GM12874 (cell line): ENCODE measurements at regions not wholly inside any gene's neighbourhood (a gene's known extent, or its start where the extent isn't known, plus 50 kb on each side); places are given as distances from the start of the nearest gene placed in this dataset.

Experiments
- TF ChIP-seq, protein P1 (sequence below): IDR thresholded peaks from 2 replicates; pipeline ENCODE4 v1.5.1; 2011; ENCODE audit warnings: low read depth, mild to moderate bottlenecking, control low read depth, low read length, moderate library complexity; ENCODE audit not compliant: insufficient read depth

DNA sequence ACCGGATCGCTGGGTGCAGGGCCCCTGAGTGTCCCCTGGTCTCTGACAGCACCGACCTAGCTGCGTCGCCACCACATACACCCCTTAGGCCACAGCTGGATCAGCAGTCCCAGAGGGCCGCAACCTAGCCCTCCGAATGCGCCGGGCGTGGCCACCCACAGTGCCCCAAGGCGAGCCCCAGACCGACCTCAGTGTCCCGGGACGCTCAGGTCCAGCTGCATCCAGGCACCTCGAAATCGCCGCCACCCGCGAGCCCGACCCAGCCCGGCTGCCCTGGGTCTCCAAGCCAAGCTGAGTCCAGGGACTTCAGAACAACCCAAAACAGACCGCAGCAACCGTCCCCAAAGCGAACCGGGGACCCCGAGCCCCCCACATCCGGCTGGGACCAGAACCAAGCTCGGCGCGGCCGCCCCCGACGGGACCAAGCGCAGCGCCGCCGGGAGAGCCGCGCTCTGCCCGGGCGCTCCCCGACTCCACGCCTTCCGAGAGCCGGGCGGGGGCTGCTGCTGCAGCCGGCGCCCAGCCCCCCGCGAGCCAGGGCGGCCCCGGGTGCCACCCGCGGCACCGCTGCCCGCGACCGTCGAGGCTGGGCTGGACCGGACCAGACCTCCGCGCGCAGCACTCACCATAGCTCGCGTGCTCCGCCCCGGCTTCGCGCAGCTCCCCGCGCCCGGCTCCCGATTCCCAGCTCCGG lies 54.6 kb upstream of the ECE1 start:
- TF ChIP-seq, protein P1, sequence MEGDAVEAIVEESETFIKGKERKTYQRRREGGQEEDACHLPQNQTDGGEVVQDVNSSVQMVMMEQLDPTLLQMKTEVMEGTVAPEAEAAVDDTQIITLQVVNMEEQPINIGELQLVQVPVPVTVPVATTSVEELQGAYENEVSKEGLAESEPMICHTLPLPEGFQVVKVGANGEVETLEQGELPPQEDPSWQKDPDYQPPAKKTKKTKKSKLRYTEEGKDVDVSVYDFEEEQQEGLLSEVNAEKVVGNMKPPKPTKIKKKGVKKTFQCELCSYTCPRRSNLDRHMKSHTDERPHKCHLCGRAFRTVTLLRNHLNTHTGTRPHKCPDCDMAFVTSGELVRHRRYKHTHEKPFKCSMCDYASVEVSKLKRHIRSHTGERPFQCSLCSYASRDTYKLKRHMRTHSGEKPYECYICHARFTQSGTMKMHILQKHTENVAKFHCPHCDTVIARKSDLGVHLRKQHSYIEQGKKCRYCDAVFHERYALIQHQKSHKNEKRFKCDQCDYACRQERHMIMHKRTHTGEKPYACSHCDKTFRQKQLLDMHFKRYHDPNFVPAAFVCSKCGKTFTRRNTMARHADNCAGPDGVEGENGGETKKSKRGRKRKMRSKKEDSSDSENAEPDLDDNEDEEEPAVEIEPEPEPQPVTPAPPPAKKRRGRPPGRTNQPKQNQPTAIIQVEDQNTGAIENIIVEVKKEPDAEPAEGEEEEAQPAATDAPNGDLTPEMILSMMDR = no peak

DNA sequence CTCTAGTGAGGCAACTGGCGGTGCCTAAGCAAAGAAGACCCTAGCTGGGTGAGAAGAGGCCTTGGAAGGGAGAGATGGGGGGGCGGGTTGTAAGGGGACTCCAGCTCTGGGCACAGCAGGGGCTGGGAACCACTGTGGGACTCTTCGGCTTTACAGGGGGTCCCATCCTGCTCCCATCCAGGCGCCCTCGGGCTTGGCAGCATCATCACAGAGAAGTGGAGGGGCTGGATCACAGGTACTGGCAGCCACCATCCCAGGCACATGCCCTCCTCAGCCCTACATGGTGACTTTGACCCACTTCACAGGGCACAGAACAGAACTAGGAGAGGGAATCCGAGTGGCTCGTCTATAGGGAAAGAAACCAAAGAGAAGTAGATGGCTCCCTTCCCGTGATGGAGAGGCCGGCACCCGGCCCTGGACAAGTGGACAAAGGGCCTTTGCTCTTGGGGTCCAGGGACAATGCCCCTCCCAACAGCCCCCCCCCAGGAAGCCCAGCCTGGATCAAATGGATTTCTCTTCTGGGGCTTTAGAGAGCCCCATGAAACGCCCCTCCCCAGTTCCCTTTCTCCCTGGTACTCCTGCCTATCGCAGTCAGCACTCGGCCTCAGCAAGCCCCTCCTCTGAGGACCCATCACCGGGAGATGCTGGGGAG lies 54.0 kb upstream of the ECE1 start:
- TF ChIP-seq, protein P1 = no peak

DNA sequence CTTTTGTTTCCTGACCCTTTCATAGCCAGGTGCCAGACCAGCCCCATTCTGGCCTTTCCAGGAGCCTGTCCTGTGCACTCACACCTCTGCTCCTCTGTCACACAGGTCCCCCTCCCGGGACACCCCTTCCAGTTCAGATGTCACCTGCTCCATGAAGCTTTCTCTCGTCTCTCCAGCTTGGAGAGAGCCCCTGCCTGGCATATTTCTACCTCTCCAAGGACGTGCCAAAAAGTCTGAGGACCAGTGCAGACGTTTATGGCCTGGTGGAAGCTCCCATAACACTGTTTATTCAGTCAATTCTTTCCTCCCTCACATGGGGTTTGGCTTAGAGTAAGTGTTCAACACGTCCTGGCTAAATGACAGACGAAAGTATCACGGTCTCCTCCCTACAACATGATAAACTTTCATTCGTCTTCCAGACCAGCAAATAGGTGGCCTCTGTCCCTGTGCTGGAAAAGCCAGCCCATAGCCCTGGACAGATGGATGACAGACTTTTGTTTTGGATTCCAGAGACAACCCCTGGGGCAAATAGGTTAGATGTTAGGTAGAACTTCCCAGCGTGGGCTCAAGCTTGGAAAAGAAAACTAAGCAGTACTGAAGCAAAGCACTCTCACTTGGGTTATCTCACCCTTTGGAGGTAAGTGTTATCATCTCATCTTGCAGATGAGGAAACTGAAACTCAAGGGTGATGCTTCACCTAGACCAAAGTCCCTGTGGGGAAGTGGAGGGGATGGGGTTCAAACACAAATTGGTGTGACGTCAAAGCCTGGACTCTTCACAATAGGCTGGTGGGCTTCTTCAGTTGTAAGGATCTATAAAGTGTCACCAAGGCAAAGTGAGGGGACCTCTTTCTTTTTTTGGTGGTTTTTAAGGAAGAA lies 52.9 kb upstream of the ECE1 start:
- TF ChIP-seq, protein P1 = no peak

DNA sequence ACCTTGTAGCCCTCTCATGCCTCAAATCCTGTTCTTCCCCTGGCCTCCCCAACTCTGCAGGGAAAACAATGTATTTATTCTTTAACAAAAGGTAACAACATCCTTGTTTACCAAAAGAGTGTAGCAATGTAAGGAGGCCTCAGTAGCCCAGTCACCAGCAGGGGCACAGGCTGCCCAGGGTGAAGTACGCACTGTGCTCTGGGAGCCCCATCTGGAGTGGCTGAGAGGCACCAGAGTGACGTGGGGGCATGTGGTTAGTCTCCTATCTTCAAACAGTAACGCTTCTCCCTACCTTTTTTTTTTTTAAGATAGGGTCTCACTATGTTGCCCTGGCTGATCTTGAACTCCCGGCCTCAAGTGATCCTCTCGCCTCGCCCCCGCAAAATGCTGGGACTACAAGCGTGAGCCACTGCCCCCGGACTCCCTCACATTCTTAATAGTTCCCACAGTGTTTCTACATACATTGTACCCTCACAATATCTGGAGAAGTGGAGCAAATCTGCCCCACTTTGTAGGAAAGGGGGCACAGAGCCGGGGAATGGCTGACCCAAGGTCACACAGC lies 51.3 kb upstream of the ECE1 start:
- TF ChIP-seq, protein P1 = no peak

DNA sequence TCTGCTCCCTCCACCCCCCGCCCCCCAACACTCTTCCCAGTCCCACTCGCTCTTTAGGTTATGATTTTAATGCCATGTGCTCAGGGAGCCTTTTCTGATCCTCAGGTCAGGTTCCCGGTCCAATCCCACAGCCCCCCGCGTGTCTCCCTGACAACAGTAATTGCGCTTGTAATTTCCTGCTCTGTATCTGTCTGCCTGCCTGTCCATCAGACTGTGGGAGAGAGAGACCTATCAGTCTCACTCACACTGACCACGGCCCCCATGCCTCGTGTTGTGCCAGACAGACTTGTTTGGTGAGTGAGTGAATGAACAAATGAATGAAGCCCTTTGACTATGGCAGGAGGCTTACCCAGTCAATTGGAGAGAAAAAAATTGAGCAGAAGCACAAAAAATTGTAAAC lies 50.8 kb upstream of the ECE1 start:
- TF ChIP-seq, protein P1 = no peak

DNA sequence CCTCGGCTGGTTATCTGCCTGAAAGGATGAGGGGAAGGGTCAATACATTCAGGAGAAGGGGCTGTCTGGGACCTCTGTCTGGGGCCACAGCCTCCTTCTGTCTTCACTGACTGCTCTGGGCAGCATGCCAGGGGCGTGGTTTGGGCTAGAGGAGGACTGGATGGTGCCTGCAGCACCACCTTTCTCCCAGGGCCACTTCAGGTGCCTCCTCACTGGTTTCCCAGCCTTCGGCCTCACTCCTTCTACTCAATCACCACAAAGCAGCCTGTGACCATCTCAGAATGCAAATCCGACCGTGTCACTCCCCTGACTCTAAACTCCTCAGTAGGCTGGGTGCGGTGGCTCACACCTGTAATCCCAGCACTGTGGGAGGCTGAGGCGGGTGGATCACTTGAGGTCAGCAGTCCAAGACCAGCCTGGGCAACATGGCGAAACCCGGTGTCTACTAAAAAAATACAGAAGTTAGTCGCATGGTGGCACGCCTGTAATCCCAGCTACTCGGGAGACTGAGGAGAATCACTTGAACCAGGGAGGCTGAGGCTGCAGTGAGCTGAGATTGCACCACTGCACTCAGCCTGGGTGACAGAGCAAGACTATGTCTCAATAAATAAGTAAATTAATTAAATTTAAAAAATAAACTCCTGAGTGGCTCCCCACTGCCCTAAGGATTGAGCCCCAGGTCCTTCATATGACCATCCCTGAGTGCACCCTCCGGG lies 50.1 kb upstream of the ECE1 start:
- TF ChIP-seq, protein P1 = no peak
